GM18867 (cell line): ENCODE measurements at regions not wholly inside any gene's neighbourhood (a gene's known extent, or its start where the extent isn't known, plus 50 kb on each side); places are given as distances from the start of the nearest gene placed in this dataset.
"Not testable (repeated sequence)": the region's sequence is repeated elsewhere in the genome, so short reads cannot be mapped to it uniquely, and the experiment has no call there.

Experiments used
- ATAC-seq: cut with Tn5 transposase; IDR thresholded peaks from one replicate; pipeline ENCODE4 v1.9.1; 2021; ENCODE audit warnings: mild to moderate bottlenecking, moderate library complexity; ENCODE audit not compliant: unreplicated experiment

DNA sequence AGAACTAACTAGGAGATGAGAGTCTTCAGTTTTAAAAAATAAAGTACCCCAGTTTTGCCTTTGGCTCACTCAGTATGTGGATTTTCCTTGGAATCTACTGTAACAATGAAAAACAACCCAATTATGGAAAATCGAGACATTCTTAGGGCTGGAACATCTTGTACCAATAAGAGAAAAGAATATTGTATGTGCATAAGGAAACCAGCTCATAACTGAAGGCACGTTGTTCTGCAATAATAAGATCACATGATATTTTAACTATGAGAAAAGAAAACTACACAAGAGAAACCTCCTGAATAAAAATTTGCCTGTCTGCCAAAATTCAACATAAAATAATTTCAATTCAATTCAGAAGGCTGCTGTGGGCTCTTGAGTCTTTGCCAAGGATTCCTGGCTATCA is 261.8 kb upstream of the EDNRA start:
- no peak for ATAC-seq

DNA sequence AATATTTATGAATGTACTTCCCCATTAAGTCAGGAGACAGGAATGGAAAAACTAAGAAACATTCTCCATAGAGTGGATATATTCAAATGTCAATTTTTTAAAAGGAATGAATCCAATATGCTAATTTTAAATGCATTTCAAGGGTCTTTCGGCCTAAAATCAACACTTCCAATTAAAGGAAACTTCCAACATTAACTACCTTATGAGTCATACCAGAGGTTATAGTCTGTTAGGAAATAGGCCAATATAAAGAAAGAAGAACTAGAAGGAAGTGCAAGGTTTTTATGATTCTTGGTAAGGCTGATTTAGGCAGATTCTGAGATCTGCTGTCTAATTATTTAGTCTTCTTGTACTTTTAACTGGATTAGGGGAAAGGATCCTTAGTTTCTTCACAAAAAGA is 260.1 kb upstream of the EDNRA start:
- ATAC-seq = no peak

DNA sequence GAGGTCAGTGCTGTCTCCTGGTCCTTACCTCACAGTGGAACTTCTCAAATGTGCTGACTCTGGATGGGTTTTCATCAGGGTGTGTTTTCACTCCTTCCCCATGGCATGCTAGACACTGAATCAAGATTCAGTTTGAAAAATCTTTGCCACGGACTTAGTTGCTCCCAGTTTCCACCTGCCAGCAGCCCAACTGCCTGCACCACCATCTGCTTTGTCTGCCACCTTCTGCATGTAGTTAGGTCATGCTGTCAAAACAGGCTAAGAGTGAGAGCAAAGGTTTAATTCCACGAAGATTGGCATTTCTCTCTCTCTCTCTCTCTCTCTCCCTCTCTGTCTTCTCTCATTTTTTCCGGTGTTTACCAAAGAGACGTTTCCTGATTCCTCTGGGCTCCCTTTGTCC is 258.0 kb upstream of the EDNRA start:
- no peak for ATAC-seq

DNA sequence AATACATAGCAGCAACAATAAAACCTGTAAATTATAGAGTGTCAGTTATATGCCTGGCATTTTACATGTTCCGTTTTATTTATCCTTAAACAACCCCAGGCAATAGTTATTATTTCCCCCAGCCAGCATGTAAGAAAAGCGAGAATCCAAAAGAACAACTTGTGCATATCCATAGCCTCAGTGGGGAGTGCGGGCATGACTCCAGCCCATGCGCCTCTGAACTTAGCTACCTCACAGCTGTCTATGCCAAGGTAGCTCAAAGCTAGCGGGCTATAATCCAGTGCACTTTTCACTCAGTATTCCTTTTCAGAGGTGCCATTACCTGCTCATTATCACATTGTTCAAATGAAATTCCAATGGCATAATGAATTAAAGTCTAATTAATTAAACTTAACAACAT is 257.3 kb upstream of the EDNRA start:
- ATAC-seq = no peak

DNA sequence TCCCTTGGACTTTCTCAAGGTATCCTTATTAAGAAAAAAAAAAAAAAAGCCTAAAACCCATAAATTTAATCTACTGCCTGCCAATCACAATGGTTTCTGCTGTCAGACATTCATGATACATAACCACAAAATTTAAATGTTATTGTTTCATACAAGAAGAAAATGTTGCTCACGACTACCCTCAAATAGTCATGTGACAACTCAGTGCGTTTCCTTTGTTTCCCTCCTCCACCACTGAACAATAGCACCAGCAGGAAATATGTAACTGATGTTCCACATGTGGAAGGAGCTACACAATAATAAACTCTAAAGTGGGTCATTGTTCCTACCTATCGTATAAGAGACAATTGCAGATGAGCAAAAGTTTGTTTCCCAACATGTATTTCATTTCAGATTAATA is 244.1 kb upstream of the EDNRA start:
- ATAC-seq = no peak

DNA sequence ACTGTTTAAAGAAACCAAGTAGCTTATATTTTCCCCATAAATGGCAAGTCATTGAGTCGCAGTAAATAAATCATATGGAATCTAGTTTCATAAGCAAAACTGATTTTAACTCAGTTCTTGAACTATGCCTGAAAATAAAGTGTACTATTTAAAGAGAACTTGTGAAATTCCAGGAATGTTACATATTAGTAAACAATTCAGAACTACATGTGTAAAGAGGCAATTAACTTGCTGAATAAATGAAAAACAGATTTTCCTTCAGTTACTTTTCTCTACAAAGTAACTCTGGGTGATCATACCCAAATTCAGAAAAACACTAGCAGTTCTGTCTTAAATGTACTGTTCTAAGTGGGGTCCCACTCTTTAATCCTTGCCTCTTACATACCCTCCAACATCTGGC is 236.1 kb upstream of the EDNRA start:
- ATAC-seq = no peak

DNA sequence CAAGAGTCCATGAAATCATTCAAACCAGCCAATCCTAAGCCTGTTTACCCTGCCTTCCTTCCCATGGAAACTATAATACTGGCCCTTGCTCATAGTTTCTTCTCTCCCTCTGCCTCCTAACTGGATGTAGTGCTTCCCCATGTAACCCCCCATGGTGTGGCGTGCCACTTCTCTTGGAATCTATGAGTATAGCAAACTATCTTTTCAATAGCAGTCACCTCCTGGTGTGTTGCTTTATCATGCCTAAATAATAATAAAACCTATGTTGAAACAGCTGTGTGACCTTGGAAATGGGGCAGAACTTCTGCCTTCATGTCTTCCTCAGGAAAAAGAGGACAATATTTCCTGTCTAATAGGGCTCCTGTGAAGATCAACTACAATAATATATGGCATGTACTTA is 234.8 kb upstream of the EDNRA start:
- no peak for ATAC-seq

DNA sequence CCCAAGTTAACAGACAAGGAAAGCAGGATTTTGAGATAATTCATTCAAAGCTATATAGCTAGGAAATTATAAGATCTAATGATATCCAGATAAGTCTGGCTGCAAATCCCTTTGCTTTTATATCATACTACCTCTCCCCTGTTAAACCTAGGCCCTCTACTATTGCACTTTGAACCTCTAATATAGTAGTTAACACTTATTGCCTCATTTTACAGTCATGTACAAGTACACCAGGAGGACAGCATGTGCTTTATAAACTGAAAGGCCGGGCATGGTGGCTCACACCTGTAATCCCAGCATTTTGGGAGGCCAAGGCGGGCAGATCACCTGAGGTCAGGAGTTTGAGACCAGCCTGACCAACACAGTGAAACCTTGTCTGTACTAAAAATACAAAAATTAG is 234.4 kb upstream of the EDNRA start:
- ATAC-seq = not testable (repeated sequence)

DNA sequence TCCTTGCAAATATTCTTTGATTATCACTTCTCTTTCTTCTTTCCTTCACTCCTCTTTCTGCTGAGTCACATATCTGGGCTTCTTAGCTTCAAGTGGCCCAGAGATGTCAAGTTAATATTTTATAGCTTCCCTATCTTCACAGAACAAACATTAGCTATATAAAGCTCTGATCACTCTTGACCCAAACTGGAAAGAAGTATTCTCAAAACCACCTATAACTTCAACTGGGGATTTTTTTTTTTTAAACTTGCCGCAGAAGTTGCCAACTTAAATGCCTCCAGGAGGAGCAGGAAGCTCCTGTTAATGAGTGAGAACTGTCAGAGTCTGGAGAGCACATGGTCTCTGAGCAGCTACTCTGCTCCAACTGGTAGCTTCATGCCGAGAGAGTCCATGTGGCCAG is 233.3 kb upstream of the EDNRA start:
- ATAC-seq = no peak

DNA sequence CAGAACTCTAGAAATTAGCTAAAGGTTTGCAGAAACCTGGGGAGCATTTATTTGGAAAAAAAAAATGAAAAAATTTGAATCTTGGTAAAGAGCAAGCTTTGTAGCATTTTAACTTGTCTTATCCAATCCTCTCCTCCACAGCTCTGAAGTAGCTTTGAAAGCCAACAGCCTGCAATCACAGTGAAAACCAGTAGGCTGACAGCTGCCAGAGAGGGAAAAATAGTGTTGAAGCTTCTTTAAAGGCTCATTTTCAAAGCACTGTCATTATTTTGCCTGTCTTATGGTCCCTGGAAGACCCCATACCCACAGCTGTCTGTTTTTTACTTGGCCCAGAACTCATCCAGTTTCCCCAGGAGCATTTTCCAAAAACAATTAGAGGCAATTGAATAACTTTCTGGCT is 230.8 kb upstream of the EDNRA start:
- no peak for ATAC-seq

DNA sequence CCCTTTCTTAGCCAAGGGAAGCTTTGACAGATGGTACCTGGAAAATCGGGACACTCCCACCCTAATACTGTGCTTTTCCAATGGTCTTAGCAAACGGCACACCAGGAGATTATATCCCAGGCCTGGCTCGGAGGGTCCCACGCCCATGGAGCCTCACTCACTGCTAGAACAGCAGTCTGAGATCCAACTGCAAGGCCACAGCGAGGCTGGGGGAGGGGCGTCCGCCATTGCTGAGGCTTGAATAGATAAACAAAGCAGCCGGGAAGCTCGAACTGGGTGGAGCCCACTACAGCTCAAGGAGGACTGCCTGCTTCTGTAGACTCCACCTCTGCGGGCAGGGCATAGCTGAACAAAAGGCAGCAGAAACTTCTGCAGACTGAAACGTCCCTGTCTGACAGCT is 225.6 kb upstream of the EDNRA start:
- not testable (repeated sequence) for ATAC-seq

DNA sequence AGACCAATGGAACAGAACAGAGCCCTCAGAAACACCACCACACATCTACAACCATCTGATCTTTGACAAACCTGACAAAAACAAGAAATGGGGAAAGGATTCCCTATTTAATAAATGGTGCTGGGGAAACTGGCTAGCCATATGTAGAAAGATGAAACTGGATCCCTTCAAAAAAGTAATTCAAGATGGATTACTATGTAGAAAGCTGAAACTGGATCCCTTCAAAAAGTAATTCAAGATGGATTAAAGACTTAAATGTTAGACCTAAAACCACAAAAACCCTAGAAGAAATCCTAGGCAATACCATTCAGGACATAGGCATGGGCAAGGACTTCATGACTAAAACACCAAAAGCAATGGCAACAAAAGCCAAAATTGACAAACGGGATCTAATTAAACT is 221.6 kb upstream of the EDNRA start:
- not testable (repeated sequence) for ATAC-seq

DNA sequence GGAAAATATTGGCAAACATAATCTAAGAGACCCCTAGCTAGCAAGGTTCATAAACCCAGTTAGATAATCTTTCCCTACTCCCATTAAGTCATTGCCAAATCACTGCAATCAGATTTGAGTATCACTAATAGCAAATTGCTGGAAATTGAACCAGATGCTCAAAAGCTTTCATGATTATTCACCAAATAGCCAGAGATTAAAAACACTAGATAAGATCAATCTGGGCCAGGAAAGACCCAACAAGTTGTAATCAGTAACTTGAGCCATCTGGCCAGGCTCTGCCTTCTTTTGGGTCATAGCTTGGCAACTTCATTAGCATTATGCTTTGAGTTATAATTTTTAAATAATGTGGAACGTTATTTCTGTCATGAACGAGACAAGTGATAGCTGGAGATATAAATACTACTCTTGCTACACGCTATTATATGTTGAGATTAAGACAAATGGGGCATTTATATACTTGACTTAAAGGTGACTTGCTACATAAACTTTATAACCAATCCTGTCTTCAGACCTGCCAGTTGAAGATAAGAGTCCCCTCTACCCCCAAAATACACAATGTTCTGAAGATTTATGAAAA is 196.6 kb upstream of the EDNRA start:
- no peak for ATAC-seq

DNA sequence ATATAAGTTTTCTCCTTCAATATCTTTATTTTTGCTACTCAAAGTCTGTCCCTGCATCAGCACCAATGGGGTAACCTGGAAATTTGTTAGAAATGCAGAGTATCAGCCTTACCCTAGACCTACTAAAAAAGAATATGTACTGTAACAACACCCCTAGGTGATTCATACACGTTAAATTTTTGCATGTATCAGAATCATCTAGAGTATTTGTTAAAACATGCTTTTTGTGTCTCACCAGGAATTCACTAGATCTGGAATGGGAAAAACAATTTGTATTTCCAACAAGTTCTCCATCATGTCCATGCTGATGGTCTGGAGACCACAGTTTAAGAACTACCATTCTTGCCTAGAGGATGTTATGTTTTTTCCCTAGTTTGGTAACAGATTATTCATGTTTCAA is 196.0 kb upstream of the EDNRA start:
- ATAC-seq = no peak

DNA sequence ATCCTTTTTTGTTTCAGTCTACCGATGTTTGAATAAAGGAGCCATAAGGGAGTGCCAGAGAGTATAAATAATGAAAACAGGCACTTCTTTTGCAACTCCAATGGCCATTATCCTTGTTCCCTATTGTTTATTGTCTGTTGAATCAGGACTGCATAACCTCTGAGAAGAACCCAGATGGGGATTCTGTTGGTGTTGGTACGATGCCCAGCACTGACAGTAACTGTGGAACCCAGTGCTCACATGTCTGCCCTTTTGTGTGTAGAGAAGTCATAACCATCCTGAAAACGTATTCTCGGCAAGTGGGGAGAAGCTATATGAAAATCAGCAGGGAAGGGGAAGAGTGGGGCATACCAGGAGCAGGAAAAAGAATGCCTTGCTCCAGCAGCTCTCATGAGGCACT is 195.1 kb upstream of the EDNRA start:
- no peak for ATAC-seq

DNA sequence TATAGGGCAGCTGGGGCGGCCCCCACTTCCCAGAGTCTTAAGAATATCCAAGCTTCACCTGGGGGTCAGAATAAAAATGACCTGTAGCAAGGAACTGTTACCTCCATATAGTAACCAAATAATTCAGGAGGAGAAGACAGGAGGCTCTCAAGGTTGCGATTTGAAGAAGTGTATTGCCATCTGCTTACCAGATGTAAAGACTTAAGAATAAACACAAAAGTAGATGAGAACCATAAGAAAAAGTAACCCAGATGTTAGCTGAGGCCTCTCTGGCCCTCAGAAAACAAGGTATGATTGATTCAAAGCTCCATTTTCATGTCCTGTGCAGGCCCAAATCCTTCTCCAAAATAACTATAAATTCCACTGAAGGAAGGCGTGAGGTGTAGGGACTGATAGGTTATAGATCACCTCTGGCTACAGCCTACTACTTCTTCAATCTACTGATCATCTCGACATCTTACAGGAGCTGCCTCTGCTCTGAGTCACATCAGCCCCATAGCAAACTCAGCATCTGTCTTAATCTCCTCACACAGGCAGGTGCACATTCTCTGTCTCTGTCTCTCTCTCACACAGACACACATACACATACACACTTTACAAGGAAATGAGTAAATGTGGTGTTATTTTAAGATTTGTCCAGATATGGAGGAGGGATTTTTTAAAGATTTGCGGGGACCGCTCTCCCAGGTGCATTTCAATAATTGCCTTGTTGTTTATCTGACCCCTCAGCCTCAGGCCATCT is 193.9 kb upstream of the EDNRA start:
- no peak for ATAC-seq

DNA sequence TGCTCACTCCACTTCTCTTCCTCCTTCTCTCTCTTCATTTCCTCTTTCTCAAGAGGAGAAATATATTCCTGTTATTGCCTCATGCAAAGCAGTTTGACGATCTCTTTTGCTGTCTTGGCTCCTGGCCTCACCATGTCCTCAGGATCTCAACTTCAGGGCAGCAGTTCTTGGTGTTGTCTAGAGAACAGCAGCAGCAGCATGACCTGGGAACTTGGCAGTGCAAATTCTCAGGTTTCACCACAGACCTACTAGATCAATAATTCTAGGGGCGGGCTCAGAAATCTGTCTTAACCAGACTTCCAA is 193.4 kb upstream of the EDNRA start:
- no peak for ATAC-seq

DNA sequence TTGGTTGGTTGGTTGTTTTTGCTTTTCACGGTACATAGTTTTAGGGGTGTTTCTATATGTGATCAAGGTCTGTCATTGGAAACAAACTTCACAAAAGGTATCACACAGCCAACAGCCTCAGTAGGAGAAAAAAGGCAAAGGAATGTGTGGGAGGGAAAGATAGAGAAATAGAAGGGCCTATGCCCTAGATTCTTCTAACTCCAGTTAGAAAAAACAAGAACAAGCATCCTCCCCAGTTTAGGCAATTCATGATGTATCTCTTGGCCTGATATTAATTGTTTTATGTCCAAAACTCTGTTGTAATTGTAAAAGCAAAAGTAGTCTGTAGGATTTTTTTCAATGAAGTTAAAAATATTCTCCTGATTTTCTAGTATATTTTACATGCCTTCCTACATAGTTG is 192.4 kb upstream of the EDNRA start:
- ATAC-seq = no peak

DNA sequence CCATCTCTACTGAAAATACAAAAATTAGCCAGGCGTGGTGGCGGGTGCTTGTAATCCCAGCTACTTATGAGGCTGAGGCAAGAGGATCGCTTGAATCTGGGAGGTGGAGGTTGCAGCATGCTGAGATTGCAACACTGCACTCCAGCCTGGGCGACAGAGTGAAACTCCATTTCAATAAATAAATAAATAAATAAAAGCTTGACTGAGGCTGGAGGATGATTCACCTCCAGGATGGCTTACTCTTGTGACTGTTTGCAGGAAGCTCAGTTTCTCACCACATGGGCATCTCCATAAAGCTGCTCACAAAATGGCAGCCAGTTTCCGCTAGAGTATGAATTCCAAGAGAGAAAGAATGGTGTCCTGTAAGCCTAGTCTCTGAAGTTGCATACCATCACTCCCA is 191.7 kb upstream of the EDNRA start:
- ATAC-seq = no peak

DNA sequence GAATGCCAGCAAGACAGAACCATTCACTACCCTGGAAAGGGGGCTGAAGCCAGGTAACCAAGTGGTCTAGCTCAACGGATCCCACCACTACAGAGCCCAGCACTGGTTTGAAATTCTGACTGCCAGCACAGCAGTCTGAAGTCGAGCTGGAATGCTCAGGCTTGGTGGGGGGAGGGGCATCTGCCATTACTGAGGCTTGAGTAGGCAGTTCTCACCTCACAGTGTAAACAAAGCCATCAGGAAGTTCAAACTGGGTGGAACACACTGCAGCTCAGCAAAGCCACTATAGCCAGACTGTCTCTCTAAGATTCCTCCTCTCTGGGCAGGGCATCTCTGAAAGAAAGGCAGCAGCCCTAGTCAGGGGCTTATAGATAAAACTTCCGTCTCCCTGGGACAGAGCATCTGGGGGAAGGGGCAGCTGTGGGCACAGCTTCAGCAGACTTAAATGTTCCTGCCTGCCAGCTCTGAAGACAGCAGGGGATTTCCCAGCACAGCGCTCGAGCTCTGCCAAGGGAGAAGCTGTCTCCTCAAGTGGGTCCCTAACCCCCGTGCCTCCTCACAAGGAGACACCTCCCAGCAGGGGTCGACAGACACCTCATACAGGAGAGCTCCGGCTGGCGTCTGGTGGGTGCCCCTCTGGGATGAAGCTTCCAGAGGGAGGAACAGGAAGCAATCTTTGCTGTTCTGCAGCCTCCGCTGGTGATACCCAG is 188.1 kb upstream of the EDNRA start:
- ATAC-seq = peak; percentile 38

DNA sequence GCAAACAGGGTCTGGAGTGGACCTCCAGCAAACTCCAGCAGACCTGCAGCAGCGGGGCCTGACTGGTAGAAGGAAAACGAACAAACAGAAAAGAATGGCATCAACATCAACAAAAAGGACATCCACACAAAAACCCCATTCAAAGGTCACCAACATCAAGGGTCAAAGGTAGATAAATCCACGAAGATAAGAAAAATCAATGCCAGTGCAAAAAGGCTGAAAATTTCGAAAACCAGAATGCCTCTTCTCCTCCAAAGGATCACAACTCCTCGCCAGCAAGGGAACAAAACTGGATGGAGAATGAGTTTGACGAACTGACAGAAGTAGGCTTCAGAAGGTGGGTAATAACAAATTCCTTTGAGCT is 187.6 kb upstream of the EDNRA start:
- ATAC-seq = not testable (repeated sequence)

DNA sequence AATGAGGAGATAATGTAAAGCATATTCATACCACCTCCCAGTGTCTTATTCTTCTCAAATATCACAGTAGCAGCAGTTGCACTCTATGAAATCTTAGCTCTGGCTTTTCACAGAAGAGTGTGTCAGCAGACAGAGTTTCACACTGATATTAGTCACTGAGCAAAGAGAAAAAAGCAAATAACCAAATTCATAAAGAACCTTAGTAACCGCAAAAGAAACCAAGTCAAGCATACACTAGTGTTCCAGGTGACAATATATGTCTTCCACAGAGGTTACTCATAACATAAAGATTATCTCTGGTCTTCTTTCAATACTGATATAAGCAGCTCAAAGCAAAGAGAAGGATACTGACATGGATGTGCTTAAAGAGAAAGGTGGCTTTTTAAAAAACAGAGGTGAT is 181.7 kb upstream of the EDNRA start:
- ATAC-seq = peak; percentile 83
